Uterus (tissue), 2 donors: ENCODE measurements at regions not wholly inside any gene's neighbourhood (a gene's known extent, or its start where the extent isn't known, plus 50 kb on each side); places are given as distances from the start of the nearest gene placed in this dataset.

Experiments used
- POLR2A ChIP-seq, 2 donors: fragments of 450-650 bp; IDR thresholded peaks; one replicate each; pipeline ENCODE4 v1.6.1; 2016; ENCODE audit warnings: antibody characterized with exemption in 2 of 2, mild to moderate bottlenecking in 1 of 2, moderate library complexity in 1 of 2
- TF ChIP-seq, protein P1 (sequence below), 4 experiments: fragments of 200-600 bp in 2 of 4; fragments of 450-650 bp in 2 of 4; sonication (generic) in 2 of 4; IDR thresholded peaks; one replicate each; pipeline ENCODE4 v1.5.1; 2016 to 2019; ENCODE audit warnings: antibody characterized with exemption in 4 of 4, mild to moderate bottlenecking in 2 of 4, moderate library complexity in 1 of 4

GRCh38 chr22:35483730-35484129, 56.9 kb upstream of the RASD2 start:
- no peak for TF ChIP-seq POLR2A (IDR thresholded peaks at IDR 0.05)
- TF ChIP-seq, protein P1, sequence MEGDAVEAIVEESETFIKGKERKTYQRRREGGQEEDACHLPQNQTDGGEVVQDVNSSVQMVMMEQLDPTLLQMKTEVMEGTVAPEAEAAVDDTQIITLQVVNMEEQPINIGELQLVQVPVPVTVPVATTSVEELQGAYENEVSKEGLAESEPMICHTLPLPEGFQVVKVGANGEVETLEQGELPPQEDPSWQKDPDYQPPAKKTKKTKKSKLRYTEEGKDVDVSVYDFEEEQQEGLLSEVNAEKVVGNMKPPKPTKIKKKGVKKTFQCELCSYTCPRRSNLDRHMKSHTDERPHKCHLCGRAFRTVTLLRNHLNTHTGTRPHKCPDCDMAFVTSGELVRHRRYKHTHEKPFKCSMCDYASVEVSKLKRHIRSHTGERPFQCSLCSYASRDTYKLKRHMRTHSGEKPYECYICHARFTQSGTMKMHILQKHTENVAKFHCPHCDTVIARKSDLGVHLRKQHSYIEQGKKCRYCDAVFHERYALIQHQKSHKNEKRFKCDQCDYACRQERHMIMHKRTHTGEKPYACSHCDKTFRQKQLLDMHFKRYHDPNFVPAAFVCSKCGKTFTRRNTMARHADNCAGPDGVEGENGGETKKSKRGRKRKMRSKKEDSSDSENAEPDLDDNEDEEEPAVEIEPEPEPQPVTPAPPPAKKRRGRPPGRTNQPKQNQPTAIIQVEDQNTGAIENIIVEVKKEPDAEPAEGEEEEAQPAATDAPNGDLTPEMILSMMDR (IDR thresholded peaks at IDR 0.05) = no peak
